Stomach smooth muscle (tissue), 2 donors: ENCODE measurements at regions not wholly inside any gene's neighbourhood (a gene's known extent, or its start where the extent isn't known, plus 50 kb on each side); places are given as distances from the start of the nearest gene placed in this dataset.

Experiments used
- H3K27ac ChIP-seq: one replicate; pipeline ENCODE4 v1.7.0; 2013; ENCODE audit warnings: mild to moderate bottlenecking, low read length, inconsistent platforms
- H3K27me3 ChIP-seq, 2 donors: one replicate each; pipeline ENCODE4 v1.7.0; 2013; ENCODE audit warnings: low read length in 2 of 2; ENCODE audit not compliant: insufficient read depth in 2 of 2, control insufficient read depth in 1 of 2
- H3K36me3 ChIP-seq, 2 donors: one replicate each; pipeline ENCODE4 v1.7.0; 2013; ENCODE audit warnings: low read length in 2 of 2; ENCODE audit not compliant: control insufficient read depth in 2 of 2, insufficient read depth in 2 of 2
- H3K4me1 ChIP-seq: one replicate; pipeline ENCODE4 v1.7.0; 2013; ENCODE audit warnings: low read length; ENCODE audit not compliant: control insufficient read depth, insufficient read depth
- H3K4me3 ChIP-seq, 2 donors: one replicate each; pipeline ENCODE4 v1.7.0; 2013; ENCODE audit warnings: low read length in 2 of 2
- H3K9ac ChIP-seq, 2 donors: one replicate each; pipeline ENCODE4 v1.7.0; 2013; ENCODE audit warnings: low read length in 2 of 2, mild to moderate bottlenecking in 1 of 2
- H3K9me3 ChIP-seq, 2 donors: one replicate each; pipeline ENCODE4 v1.7.0; 2013; ENCODE audit warnings: low read length in 2 of 2; ENCODE audit not compliant: control insufficient read depth in 2 of 2
- donor health status: healthy.
- donor health status: Pancreatic carcinoma.

DNA sequence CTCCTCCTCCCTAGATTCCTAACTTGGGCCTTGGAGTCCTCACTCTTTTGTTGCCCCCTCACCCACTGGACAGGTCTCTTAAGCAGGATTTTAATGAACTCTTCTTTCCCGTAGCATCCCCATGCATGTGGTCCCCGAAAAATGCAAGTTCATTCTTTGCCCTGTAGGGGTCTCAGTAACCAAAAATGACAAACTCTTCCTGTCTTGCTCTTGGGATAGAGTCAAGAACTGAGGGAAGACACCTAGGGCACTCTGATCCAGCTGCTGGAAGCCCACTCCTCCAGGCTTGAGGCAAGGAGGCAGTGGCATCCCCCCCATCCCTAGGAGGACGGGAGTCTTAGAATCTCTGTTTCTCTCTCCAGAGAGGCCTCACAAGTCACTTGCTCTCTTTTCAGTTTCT is 987.0 kb downstream of the DIAPH3 start:
- Histone ChIP-seq H3K9ac (no peak overlapping the region), H3K9me3 (no peaks in the 10 kb centered on the region), H3K4me3 (no peak overlapping the region), H3K27me3 (no peaks in the 10 kb centered on the region), H3K4me1 (no peaks in the 10 kb centered on the region), H3K27ac (no peak overlapping the region), H3K36me3 (no peaks in the 10 kb centered on the region)

DNA sequence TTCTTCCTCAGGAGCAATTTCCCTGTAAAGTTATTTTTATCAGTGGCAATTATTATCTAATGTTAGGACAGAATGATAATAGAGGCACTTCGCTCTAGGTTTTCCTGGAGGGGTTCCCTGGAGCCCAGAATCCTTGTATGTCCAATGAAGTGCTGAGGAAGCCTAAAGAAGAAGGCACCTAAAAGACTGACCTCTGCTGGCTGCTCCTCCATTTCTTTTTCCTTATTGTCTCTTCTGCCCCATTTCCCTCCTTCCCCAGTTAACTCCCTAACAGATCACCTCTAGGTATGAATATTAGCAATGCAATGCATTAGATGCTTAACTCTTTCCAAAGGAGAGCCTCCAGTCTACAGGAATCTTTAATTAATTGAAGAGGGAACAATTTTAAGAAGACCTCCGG is 985.4 kb downstream of the DIAPH3 start:
- Histone ChIP-seq H3K4me1 (no peaks in the 10 kb centered on the region), H3K36me3 (no peaks in the 10 kb centered on the region), H3K9ac (no peak overlapping the region), H3K4me3 (no peak overlapping the region), H3K27me3 (no peaks in the 10 kb centered on the region), H3K27ac (no peak overlapping the region), H3K9me3 (no peaks in the 10 kb centered on the region)

DNA sequence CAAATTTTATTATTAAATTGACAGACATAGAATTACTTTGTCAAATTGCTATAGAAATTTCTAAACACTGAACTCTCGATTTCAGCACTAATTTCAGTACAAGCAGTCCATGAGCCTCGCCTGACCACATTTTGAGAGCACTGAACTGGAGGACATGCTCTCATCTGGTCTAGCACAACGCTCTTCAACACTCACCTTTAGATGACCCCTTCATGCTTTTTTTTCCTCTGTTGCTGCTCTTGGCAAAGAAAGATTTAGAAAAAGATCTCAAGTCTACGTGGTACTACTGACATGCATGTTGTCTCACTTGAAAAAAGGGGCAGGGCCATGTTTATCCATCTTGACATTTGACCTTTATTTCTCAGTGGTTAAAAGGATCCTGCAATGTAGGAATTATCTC is 981.5 kb downstream of the DIAPH3 start:
- no peaks in the 10 kb centered on the region for H3K27me3 ChIP-seq
- H3K36me3 ChIP-seq: no peaks in the 10 kb centered on the region
- H3K9me3 ChIP-seq: no peaks in the 10 kb centered on the region
- H3K9ac ChIP-seq: no peak overlapping the region
- H3K4me3 ChIP-seq: no peak overlapping the region
- no peaks in the 10 kb centered on the region for H3K4me1 ChIP-seq
- H3K27ac ChIP-seq: no peak overlapping the region

DNA sequence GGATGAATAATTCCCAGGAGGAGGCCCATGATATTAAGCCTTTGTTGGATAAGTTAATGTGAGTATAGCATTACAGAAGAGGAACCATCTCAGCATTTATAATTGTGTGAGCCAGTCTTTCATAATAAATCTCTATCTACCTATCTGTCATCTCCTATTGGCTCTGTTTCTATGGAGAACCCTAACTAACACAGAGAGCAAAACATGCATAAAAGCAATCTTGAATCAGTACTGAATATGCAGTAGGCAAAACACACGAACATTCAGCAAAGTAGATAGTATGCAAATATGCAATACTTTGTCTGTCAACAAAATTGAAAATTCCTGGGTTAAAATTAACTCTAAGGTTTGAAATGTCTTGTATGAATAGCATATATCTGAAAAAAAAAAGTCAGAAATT is 966.3 kb downstream of the DIAPH3 start:
- H3K4me3 ChIP-seq: no peak overlapping the region
- no peak overlapping the region for H3K9ac ChIP-seq
- no peaks in the 10 kb centered on the region for H3K27me3 ChIP-seq
- no peaks in the 10 kb centered on the region for H3K4me1 ChIP-seq
- H3K36me3 ChIP-seq: no peaks in the 10 kb centered on the region
- no peak overlapping the region for H3K27ac ChIP-seq
- H3K9me3 ChIP-seq: peaks cover 0 to 2% of the 10 kb centered on the region in 2 donors

DNA sequence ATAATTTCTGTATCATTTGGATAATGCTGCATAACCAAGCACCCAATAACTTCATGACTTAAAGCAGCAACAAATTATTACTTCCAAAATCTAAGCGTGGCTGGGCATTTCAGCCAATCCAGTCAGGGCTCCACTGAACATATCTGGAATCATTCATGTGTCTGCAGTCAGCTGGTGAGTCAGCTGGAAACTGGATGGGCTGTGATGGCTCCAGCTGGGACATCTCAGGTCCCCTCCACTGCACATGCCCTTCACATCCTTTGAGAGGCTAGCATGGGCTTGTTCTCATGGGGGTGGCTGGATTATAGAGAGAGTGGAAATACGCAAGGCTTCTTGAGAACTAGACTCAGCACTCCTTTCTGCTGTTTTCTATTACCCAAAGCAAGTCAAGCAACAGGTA is 961.9 kb downstream of the DIAPH3 start:
- H3K36me3 ChIP-seq: no peaks in the 10 kb centered on the region
- no peak overlapping the region for H3K27ac ChIP-seq
- no peak overlapping the region for H3K4me3 ChIP-seq
- no peaks in the 10 kb centered on the region for H3K4me1 ChIP-seq
- H3K9me3 ChIP-seq: peaks cover 0 to 2% of the 10 kb centered on the region in 2 donors
- no peak overlapping the region for H3K9ac ChIP-seq
- H3K27me3 ChIP-seq: no peaks in the 10 kb centered on the region

GRCh38 chr13:59203855-59204254 is 959.9 kb downstream of the DIAPH3 start:
- no peaks in the 10 kb centered on the region for H3K36me3 ChIP-seq
- no peak overlapping the region for H3K4me3 ChIP-seq
- H3K27ac ChIP-seq: no peak overlapping the region
- no peaks in the 10 kb centered on the region for H3K4me1 ChIP-seq
- peaks cover 0 to 2% of the 10 kb centered on the region in 2 donors for H3K9me3 ChIP-seq
- no peaks in the 10 kb centered on the region for H3K27me3 ChIP-seq
- no peak overlapping the region for H3K9ac ChIP-seq

DNA sequence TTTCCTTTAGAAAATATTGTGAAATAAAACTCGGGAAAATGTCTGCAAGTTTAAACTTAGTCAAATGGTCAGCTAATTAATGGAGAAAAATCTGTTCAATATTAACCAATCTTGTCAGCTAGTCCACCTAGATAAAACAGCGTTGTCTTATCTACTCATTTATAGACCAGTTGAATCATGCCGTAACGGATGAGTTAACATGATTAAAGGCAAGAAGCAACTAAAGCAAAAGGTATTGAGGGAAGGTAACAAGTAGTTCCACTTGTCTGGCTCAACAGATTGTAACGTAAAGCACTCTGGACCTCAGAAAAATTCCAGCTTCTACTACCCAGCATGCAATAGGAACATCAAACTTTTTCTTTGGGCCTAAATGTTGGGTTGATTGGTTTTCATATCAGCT is 958.2 kb downstream of the DIAPH3 start:
- H3K27me3 ChIP-seq: no peaks in the 10 kb centered on the region
- H3K9ac ChIP-seq: no peak overlapping the region
- no peaks in the 10 kb centered on the region for H3K9me3 ChIP-seq
- no peak overlapping the region for H3K27ac ChIP-seq
- H3K36me3 ChIP-seq: no peaks in the 10 kb centered on the region
- no peaks in the 10 kb centered on the region for H3K4me1 ChIP-seq
- H3K4me3 ChIP-seq: no peak overlapping the region

DNA sequence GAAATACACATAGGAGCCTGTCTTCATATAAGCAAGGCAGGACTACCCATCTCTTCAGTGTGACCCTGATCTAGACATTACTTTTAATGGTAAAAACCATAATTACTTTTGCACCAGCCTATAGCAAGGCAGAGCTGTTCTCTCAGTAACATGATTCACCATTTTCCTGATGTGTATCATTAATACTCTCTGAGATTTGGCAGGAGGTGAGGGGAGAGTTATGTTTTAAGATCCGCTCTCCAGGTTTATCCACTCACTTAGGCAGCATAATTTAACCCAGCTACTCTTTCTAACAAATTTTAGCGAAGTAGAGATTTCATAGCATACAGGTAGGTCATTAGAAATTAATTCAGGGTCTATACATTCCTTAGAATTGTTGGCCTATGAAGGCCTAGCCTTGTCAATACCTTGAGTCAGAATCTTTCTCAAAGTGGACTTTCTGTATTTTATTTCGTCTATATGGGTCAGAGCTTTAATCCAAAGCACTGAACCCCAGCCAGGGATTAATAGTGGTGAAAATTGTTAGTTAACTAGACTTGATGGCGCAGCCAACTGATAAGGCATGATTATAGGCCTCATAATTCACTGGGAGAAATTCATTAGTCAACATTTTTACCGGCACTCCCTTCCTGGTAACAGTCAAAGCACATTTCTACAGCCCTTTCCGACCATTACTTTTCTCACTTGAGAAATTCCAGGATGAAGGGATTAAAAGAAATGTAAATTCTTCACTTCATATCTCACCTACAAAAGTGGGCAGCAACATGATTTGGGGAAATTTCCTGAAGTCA is 955.1 kb downstream of the DIAPH3 start:
- H3K9ac ChIP-seq: no peak overlapping the region
- no peaks in the 10 kb centered on the region for H3K9me3 ChIP-seq
- H3K4me3 ChIP-seq: no peak overlapping the region
- H3K4me1 ChIP-seq: no peaks in the 10 kb centered on the region
- H3K27me3 ChIP-seq: no peaks in the 10 kb centered on the region
- H3K27ac ChIP-seq: no peak overlapping the region
- H3K36me3 ChIP-seq: no peaks in the 10 kb centered on the region

DNA sequence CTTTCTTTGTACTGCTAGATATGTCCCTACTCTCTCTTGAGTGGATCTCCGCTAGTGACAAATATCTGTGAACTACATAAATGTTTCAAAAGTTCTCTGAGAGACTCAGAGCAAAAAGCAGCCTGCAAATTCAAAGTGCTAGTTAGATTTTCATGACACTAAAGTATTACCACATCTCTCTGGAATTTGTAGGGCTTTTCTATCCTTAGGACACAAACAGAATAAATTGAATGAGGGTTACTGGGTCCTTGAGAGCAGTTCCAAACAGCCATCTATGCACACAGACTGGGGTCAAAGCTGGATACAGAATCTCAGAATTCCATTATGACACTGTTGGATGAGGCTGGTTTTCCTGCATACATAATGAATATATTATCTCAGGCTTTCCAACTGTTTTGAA is 953.2 kb downstream of the DIAPH3 start:
- no peak overlapping the region for H3K4me3 ChIP-seq
- H3K36me3 ChIP-seq: no peaks in the 10 kb centered on the region
- no peak overlapping the region for H3K27ac ChIP-seq
- no peak overlapping the region for H3K9ac ChIP-seq
- no peaks in the 10 kb centered on the region for H3K27me3 ChIP-seq
- no peaks in the 10 kb centered on the region for H3K4me1 ChIP-seq
- no peaks in the 10 kb centered on the region for H3K9me3 ChIP-seq

- Histone ChIP-seq H3K9me3 (no peaks in the 10 kb centered on the region), H3K27me3 (no peaks in the 10 kb centered on the region), H3K4me1 (no peaks in the 10 kb centered on the region), H3K4me3 (no peak overlapping the region), H3K36me3 (no peaks in the 10 kb centered on the region), H3K27ac (no peak overlapping the region), H3K9ac (no peak overlapping the region)
Measured at GRCh38 chr13:59211606-59212005, 952.1 kb downstream of the DIAPH3 start.

DNA sequence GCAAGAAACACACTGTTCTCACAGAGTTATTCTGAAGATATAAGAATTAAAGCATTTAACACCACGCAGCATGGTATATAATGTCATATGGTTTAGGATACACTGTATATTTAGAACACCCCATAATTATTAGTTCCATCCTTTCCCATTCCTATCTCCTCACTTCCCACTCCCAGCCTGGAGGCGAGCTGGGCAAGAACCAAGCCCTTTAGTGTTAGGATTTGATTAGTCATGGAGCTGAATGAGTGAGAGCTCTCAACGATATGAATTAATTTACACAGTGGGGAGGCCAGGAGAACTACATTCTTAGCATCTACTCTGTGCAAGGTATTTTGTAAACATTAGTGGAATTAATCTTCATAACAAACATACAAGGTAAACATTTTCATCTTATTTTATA is 934.3 kb downstream of the DIAPH3 start:
- H3K36me3 ChIP-seq: no peaks in the 10 kb centered on the region
- no peak overlapping the region for H3K4me3 ChIP-seq
- no peaks in the 10 kb centered on the region for H3K4me1 ChIP-seq

More for the DNA sequence above, 934.3 kb downstream of the DIAPH3 start:
- H3K9me3 ChIP-seq: no peaks in the 10 kb centered on the region
- no peak overlapping the region for H3K9ac ChIP-seq
- no peaks in the 10 kb centered on the region for H3K27me3 ChIP-seq
- no peak overlapping the region for H3K27ac ChIP-seq
